ENCODE measurements at regions not wholly inside any gene's neighbourhood (a gene's known extent, or its start where the extent isn't known, plus 50 kb on each side); places are given as distances from the start of the nearest gene placed in this dataset.

- Histone ChIP-seq H3K9me3 (no peaks in the 10 kb centered on the region), H3K4me1 (no peaks in the 10 kb centered on the region), H3K36me3 (no peaks in the 10 kb centered on the region), H3K27ac (no peak overlapping the region), H3K4me3 (no peak overlapping the region), H3K27me3 (no peaks in the 10 kb centered on the region)
- no peak for DNase-seq (ENCODE audit: low spot score)
- no peak for TF ChIP-seq CTCF (IDR thresholded peaks at IDR 0.05)
These were observed 518.2 kb upstream of the GOT2 start for GRCh38 chr16:59252317-59252716.

GRCh38 chr16:59249011-59249410 lies 514.9 kb upstream of the GOT2 start:
- Histone ChIP-seq H3K4me3 (no peak overlapping the region), H3K9me3 (no peaks in the 10 kb centered on the region), H3K36me3 (no peaks in the 10 kb centered on the region), H3K4me1 (no peaks in the 10 kb centered on the region), H3K27me3 (no peaks in the 10 kb centered on the region), H3K27ac (no peak overlapping the region)
- no peak for TF ChIP-seq CTCF (IDR thresholded peaks at IDR 0.05)
- DNase-seq (ENCODE audit: low spot score) = no peak

- no peaks in the 10 kb centered on the region for H3K4me1 ChIP-seq
- H3K9me3 ChIP-seq = no peaks in the 10 kb centered on the region
- no peak for TF ChIP-seq CTCF (IDR thresholded peaks at IDR 0.05)
- H3K36me3 ChIP-seq = no peaks in the 10 kb centered on the region
- H3K4me3 ChIP-seq = no peak overlapping the region
- no peak for DNase-seq (ENCODE audit: low spot score)
- H3K27ac ChIP-seq = no peak overlapping the region
- H3K27me3 ChIP-seq = no peaks in the 10 kb centered on the region
These were observed 508.4 kb upstream of the GOT2 start for GRCh38 chr16:59242556-59242955.

- DNase-seq (ENCODE audit: low spot score) = no peak
- no peaks in the 10 kb centered on the region for H3K36me3 ChIP-seq
- H3K4me1 ChIP-seq = no peaks in the 10 kb centered on the region
- H3K4me3 ChIP-seq = no peak overlapping the region
- no peaks in the 10 kb centered on the region for H3K27me3 ChIP-seq
- H3K9me3 ChIP-seq = no peaks in the 10 kb centered on the region
- TF ChIP-seq CTCF (IDR thresholded peaks at IDR 0.05) = no peak
- H3K27ac ChIP-seq = no peak overlapping the region
These were observed 504.1 kb upstream of the GOT2 start for GRCh38 chr16:59238246-59238645.

- H3K27ac ChIP-seq = no peak overlapping the region
- no peak overlapping the region for H3K4me3 ChIP-seq
- DNase-seq (ENCODE audit: low spot score) = no peak
- no peaks in the 10 kb centered on the region for H3K27me3 ChIP-seq
- no peaks in the 10 kb centered on the region for H3K36me3 ChIP-seq
- H3K9me3 ChIP-seq = no peaks in the 10 kb centered on the region
- no peaks in the 10 kb centered on the region for H3K4me1 ChIP-seq
- no peak for TF ChIP-seq CTCF (IDR thresholded peaks at IDR 0.05)
These were observed 502.8 kb upstream of the GOT2 start for GRCh38 chr16:59236804-59237458.

- no peaks in the 10 kb centered on the region for H3K36me3 ChIP-seq
- no peaks in the 10 kb centered on the region for H3K4me1 ChIP-seq
- no peak overlapping the region for H3K4me3 ChIP-seq
- no peak for DNase-seq (ENCODE audit: low spot score)
- no peaks in the 10 kb centered on the region for H3K27me3 ChIP-seq
- no peak overlapping the region for H3K27ac ChIP-seq
- no peaks in the 10 kb centered on the region for H3K9me3 ChIP-seq
- TF ChIP-seq CTCF (IDR thresholded peaks at IDR 0.05) = no peak
These were observed 490.3 kb upstream of the GOT2 start for GRCh38 chr16:59224401-59224800.
